GM11168 (cell line): ENCODE measurements at regions not wholly inside any gene's neighbourhood (a gene's known extent, or its start where the extent isn't known, plus 50 kb on each side); places are given as distances from the start of the nearest gene placed in this dataset.

ENCODE experiments used
- in situ Hi-C: fragments of 300-500 bp; cut with MboI; formaldehyde crosslinking; loops from one replicate; pipeline ENCODE4 v1.12.0; 2022; ENCODE audit warnings: low sequenced_read_pairs; ENCODE audit not compliant: unreplicated experiment

GRCh38 chr7:130939321-130940095, 205.5 kb upstream of the KLF14 start:
- in situ Hi-C loops: no loop called here

GRCh38 chr7:130940326-130940725, 206.3 kb upstream of the KLF14 start:
- in situ Hi-C loops: no loop called here

GRCh38 chr7:130940907-130941306, 206.9 kb upstream of the KLF14 start:
- in situ Hi-C loops: no loop called here

- in situ Hi-C loops: no loop called here
These were observed 207.6 kb upstream of the KLF14 start for GRCh38 chr7:130941322-130942210.

- in situ Hi-C loops: no loop called here
These were observed 208.4 kb upstream of the KLF14 start for GRCh38 chr7:130942211-130942964.

GRCh38 chr7:130943336-130943901, 209.4 kb upstream of the KLF14 start:
- in situ Hi-C loops: no loop called here

- in situ Hi-C loops: no loop called here
These were observed 210.0 kb upstream of the KLF14 start for GRCh38 chr7:130943981-130944380.

- in situ Hi-C loops: no loop called here
These were observed 211.0 kb upstream of the KLF14 start for GRCh38 chr7:130944997-130945396.

GRCh38 chr7:130945411-130945811, 211.4 kb upstream of the KLF14 start:
- in situ Hi-C loops: no loop called here

- in situ Hi-C loops: no loop called here
These were observed 212.1 kb upstream of the KLF14 start for GRCh38 chr7:130946114-130946513.

GRCh38 chr7:130947792-130948580, 214.0 kb upstream of the KLF14 start:
- in situ Hi-C loops: no loop called here

GRCh38 chr7:130948822-130949221, 214.8 kb upstream of the KLF14 start:
- in situ Hi-C loops: no loop called here

GRCh38 chr7:130949550-130949949, 215.5 kb upstream of the KLF14 start:
- in situ Hi-C loops: no loop called here

- in situ Hi-C loops: no loop called here
These were observed 216.0 kb upstream of the KLF14 start for GRCh38 chr7:130950054-130950453.

- in situ Hi-C loops: no loop called here
These were observed 216.7 kb upstream of the KLF14 start for GRCh38 chr7:130950741-130951140.

- in situ Hi-C loops: no loop called here
These were observed 217.4 kb upstream of the KLF14 start for GRCh38 chr7:130951303-130951975.

- in situ Hi-C loops: no loop called here
These were observed 218.2 kb upstream of the KLF14 start for GRCh38 chr7:130951976-130952876.

- in situ Hi-C loops: no loop called here
These were observed 219.2 kb upstream of the KLF14 start for GRCh38 chr7:130953196-130953595.
